ENCODE measurements at regions not wholly inside any gene's neighbourhood (a gene's known extent, or its start where the extent isn't known, plus 50 kb on each side); places are given as distances from the start of the nearest gene placed in this dataset.

GRCh38 chr14:66088656-66089055, 397.5 kb upstream of the CCDC196 start:
- Histone ChIP-seq H3K36me3 (ENCODE audit: control insufficient read depth in 2 of 2, insufficient read depth in 2 of 2, low read length in 1 of 2) (no peaks in the 10 kb centered on the region), H3K27ac (ENCODE audit: control insufficient read depth, insufficient read depth) (no peak overlapping the region), H4K20me1 (ENCODE audit: control insufficient read depth, insufficient read depth) (no peaks in the 10 kb centered on the region), H3K79me2 (ENCODE audit: control insufficient read depth, insufficient read depth, low read length) (no peaks in the 10 kb centered on the region), H3K9ac (ENCODE audit: control insufficient read depth, insufficient read depth, low read length) (no peak overlapping the region), H3K4me2 (ENCODE audit: control insufficient read depth, insufficient read depth) (no peak overlapping the region), H3K4me3 (no peak overlapping the region), H3K4me1 (ENCODE audit: control insufficient read depth, insufficient read depth, low read length) (no peaks in the 10 kb centered on the region), H3K27me3 (replicated peaks in 1 of 2; ENCODE audit: control insufficient read depth in 2 of 2, insufficient read depth in 2 of 2, low read length in 1 of 2) (no peaks in the 10 kb centered on the region; a peak in 2 of 4 replicates), H2AFZ (ENCODE audit: control insufficient read depth, low read depth, low read length) (no peak overlapping the region), H3K9me3 (replicated peaks; ENCODE audit: control insufficient read depth, insufficient read depth, low read length) (no peaks in the 10 kb centered on the region)
- SMC1A ChIA-PET (ENCODE audit: uncharacterized antibody, unreplicated experiment), result no interaction called here
- TF ChIP-seq EZH2 (IDR thresholded peaks at IDR 0.05; ENCODE audit: borderline replicate concordance, control insufficient read depth, low read depth, low read length) (no peak), ZNF274 (IDR thresholded peaks at IDR 0.05; ENCODE audit: insufficient read depth, insufficient read length) (no peak), IKZF2 (IDR thresholded peaks at IDR 0.05) (no peak), SMAD1 (IDR thresholded peaks at IDR 0.05; ENCODE audit: low read depth, partially characterized antibody) (no peak), NFYB (IDR thresholded peaks at IDR 0.05; ENCODE audit: insufficient read depth, low read depth, low read length) (no peak), KAT2A (conservative IDR thresholded peaks at IDR 0.05; ENCODE audit: control insufficient read depth, low read depth, low read length) (no peak)
- in situ Hi-C loops (cut with MboI) (no loop called here), intact Hi-C loops (cut with micrococcal nuclease; ENCODE audit: unreplicated experiment) (no loop called here)
- ATAC-seq (no peak), FAIRE-seq (no peak), DNase-seq (ENCODE audit: low read depth, low spot score) (no peak)
- BruUV-seq (replicated peaks), result no TSS peak
- POLR2A ChIA-PET, result no interaction called here
- WGBS (ENCODE audit: insufficient coverage, insufficient replicate concordance, low lambda C conversion rate, missing lambda C conversion rate), result 15% methylated on average over 3 of the region's 3 CpGs
- RAD21 ChIA-PET (ENCODE audit: unreplicated experiment), result no interaction called here
- CTCF ChIA-PET, result no interaction called here

DNA sequence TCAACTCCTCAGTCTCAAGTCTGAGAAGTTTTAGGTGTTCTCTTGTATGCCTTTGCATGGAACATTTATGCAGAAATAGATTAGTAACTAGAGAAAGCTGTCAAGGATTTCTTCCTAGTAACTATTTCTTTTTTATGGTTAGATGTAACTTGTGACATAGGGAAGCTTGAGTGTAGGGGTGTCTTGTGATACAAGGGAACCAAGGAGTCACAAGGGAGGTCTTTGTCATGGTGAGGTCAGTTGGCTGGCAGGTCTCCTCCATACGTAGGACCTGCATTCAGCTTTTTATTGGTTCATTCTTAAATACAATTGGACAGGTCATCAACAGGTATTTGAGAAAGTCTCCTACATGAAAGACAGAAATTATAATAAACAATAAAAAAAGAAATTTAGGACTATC, 394.0 kb upstream of the CCDC196 start:
- H3K36me3 ChIP-seq (ENCODE audit: control insufficient read depth in 2 of 2, insufficient read depth in 2 of 2, low read length in 1 of 2), result no peaks in the 10 kb centered on the region
- no peaks in the 10 kb centered on the region for H3K79me2 ChIP-seq (ENCODE audit: control insufficient read depth, insufficient read depth, low read length)
- 38% methylated on average over 1 of the region's 1 CpG for WGBS (ENCODE audit: insufficient coverage, insufficient replicate concordance, low lambda C conversion rate, missing lambda C conversion rate)
- no TSS peak for BruUV-seq (replicated peaks)
- no peaks in the 10 kb centered on the region for H3K9me3 ChIP-seq (replicated peaks; ENCODE audit: control insufficient read depth, insufficient read depth, low read length)
- ChIA-PET POLR2A (interaction anchor here (0.6 kb wide), 1 partner anchor 392 kb away, joined by 4 read pairs; no protein-coding TSS in a partner anchor), RAD21 (ENCODE audit: unreplicated experiment) (no interaction called here), SMC1A (ENCODE audit: uncharacterized antibody, unreplicated experiment) (no interaction called here), CTCF (interaction anchor here (0.5 to 2.2 kb wide), 3 partner anchors 12 to 538 kb away, joined by 3 to 5 read pairs (median 3); no protein-coding TSS in a partner anchor)
- no peak for DNase-seq (ENCODE audit: low read depth, low spot score)
- H3K4me3 ChIP-seq, result no peak overlapping the region
- no peak overlapping the region for H3K9ac ChIP-seq (ENCODE audit: control insufficient read depth, insufficient read depth, low read length)
- no peaks in the 10 kb centered on the region for H3K4me1 ChIP-seq (ENCODE audit: control insufficient read depth, insufficient read depth, low read length)
- H3K27ac ChIP-seq (ENCODE audit: control insufficient read depth, insufficient read depth), result no peak overlapping the region
- ATAC-seq, result no peak
- in situ Hi-C loops (cut with MboI), result no loop called here
- H4K20me1 ChIP-seq (ENCODE audit: control insufficient read depth, insufficient read depth), result no peaks in the 10 kb centered on the region
- intact Hi-C loops (cut with micrococcal nuclease; ENCODE audit: unreplicated experiment), result no loop called here
- no peak overlapping the region for H2AFZ ChIP-seq (ENCODE audit: control insufficient read depth, low read depth, low read length)
- no peak overlapping the region for H3K4me2 ChIP-seq (ENCODE audit: control insufficient read depth, insufficient read depth)
- no peak for FAIRE-seq
- no peaks in the 10 kb centered on the region; a peak in 2 of 4 replicates for H3K27me3 ChIP-seq (replicated peaks in 1 of 2; ENCODE audit: control insufficient read depth in 2 of 2, insufficient read depth in 2 of 2, low read length in 1 of 2)
- no peak for TF ChIP-seq RELA (IDR thresholded peaks at IDR 0.05; ENCODE audit: borderline replicate concordance, partially characterized antibody)
- TF ChIP-seq HDAC2 (IDR thresholded peaks at IDR 0.05), result no peak
- no peak for TF ChIP-seq BCL11A (IDR thresholded peaks at IDR 0.05; ENCODE audit: low read depth, low read length)
- TF ChIP-seq, protein P1, sequence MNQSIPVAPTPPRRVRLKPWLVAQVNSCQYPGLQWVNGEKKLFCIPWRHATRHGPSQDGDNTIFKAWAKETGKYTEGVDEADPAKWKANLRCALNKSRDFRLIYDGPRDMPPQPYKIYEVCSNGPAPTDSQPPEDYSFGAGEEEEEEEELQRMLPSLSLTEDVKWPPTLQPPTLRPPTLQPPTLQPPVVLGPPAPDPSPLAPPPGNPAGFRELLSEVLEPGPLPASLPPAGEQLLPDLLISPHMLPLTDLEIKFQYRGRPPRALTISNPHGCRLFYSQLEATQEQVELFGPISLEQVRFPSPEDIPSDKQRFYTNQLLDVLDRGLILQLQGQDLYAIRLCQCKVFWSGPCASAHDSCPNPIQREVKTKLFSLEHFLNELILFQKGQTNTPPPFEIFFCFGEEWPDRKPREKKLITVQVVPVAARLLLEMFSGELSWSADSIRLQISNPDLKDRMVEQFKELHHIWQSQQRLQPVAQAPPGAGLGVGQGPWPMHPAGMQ (IDR thresholded peaks at IDR 0.05; ENCODE audit: borderline replicate concordance), result no peak
- TF ChIP-seq NR2C1 (IDR thresholded peaks at IDR 0.05), result no peak
- no peak for TF ChIP-seq SPI1 (IDR thresholded peaks at IDR 0.05; ENCODE audit: borderline replicate concordance, insufficient read depth, low read depth, low read length)
- TF ChIP-seq, protein P2, sequence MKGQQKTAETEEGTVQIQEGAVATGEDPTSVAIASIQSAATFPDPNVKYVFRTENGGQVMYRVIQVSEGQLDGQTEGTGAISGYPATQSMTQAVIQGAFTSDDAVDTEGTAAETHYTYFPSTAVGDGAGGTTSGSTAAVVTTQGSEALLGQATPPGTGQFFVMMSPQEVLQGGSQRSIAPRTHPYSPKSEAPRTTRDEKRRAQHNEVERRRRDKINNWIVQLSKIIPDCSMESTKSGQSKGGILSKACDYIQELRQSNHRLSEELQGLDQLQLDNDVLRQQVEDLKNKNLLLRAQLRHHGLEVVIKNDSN (IDR thresholded peaks at IDR 0.05; ENCODE audit: borderline replicate concordance, extremely low read length, insufficient read depth, low read depth, low read length), result no peak
- TF ChIP-seq POLR2AphosphoS2 (IDR thresholded peaks at IDR 0.05; ENCODE audit: low read depth, low read length), result no peak
- no peak for TF ChIP-seq TARDBP (IDR thresholded peaks at IDR 0.05; ENCODE audit: borderline replicate concordance)
- no peak for TF ChIP-seq ZNF622 (IDR thresholded peaks at IDR 0.05)
- TF ChIP-seq KAT2A (conservative IDR thresholded peaks at IDR 0.05; ENCODE audit: control insufficient read depth, low read depth, low read length), result no peak
- TF ChIP-seq FOXM1 (IDR thresholded peaks at IDR 0.05; ENCODE audit: low read depth, low read length), result no peak
- no peak for TF ChIP-seq NFYB (IDR thresholded peaks at IDR 0.05; ENCODE audit: insufficient read depth, low read depth, low read length)

Measured in GM12878 (cell line).